ENCODE measurements at regions not wholly inside any gene's neighbourhood (a gene's known extent, or its start where the extent isn't known, plus 50 kb on each side); places are given as distances from the start of the nearest gene placed in this dataset.
"Not testable (repeated sequence)": the region's sequence is repeated elsewhere in the genome, so short reads cannot be mapped to it uniquely, and the experiment has no call there.

DNA sequence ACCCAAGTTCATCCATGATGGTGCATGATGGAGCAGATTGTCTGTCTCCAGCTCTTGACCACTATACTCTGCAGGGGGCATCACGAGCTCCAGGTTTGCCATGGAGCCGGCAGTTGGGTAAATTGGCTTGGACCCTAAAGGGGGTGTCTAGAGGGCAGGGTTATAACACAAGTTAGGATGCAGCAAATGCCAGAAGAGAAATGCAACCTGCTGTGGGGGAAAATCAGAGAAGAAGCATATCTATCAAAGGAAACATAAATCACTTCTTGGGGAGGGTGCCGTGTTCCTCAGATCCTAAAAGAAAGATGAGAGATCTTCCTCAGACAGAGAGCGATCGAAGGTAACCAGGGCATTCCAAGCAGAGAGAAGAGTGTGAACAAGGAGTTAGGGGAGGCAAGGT, 334.9 kb downstream of the C12orf75 start:
- DNase-seq, result no peak

DNA sequence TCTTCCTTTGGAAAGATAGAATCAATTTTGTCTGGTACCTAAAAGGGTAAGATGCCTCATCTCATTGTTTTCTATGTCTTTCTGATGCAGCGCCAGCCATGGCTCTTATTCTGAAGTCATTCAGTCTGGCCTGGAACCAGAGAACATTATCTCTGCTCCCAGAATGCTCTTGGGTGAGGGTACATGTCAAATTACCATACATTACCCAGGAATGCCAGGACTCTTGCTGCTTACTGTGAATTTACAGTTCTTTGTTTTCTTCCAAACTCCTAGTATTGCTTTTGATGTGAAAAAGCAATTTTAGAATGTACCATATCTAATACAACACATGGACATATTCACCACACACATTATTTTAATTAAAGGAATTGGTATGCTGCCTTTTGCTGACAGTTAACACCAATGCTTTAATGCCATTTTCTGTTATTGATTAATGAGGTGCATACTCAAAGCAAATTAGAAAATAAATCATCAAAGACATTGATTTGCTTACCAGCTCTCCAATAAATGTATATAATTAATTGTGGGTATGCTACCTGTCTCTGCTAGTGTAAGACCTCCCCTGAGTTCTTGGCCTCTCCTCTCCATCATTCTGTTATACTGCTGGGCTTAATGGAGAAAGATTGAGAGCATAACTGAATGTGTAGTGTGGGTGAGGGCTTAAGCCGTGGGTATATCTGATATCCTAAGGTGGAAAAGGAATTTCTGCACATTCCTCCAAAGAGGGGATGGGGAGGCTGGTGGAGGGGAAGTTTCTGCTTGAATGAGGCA, 337.7 kb downstream of the C12orf75 start:
- no peak for DNase-seq

DNA sequence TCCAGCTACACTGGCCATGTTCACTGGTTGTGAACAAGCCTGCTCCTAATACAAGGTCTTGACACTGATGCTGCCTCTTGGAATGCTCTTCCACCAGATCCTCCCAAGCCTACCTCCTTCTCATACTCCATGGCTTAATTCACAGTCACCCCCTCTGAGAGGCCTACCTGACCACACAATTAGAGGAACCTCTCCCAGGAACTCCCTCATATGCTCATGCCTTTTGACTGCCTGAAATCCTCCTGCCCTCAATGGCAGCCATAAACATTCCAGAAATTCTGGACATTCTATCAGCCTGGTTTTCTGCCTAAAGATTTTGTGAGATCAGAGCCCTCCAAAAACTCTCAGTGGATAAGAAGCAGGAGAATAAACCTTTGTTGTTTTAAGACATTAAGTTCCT, 340.2 kb downstream of the C12orf75 start:
- DNase-seq, result no peak

DNA sequence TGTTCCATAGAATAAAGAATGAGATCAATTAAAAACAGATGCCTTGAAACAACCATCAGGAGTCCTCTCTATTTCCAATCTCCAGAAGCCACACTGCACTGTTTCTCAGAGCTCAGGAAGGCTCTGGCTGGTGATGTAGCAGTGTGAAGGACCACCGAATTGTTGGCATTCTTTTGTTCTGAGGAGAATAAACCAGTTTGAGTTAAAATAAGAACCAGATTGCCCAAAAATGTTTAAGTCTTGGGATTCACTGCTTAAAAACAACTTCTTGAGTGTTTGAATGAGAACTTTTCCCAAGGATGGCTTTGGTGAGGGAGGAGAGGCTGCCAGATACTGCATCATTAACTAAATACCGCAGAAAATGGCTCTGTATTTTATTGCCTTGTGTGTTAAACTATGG, 341.2 kb downstream of the C12orf75 start:
- DNase-seq, result no peak

DNA sequence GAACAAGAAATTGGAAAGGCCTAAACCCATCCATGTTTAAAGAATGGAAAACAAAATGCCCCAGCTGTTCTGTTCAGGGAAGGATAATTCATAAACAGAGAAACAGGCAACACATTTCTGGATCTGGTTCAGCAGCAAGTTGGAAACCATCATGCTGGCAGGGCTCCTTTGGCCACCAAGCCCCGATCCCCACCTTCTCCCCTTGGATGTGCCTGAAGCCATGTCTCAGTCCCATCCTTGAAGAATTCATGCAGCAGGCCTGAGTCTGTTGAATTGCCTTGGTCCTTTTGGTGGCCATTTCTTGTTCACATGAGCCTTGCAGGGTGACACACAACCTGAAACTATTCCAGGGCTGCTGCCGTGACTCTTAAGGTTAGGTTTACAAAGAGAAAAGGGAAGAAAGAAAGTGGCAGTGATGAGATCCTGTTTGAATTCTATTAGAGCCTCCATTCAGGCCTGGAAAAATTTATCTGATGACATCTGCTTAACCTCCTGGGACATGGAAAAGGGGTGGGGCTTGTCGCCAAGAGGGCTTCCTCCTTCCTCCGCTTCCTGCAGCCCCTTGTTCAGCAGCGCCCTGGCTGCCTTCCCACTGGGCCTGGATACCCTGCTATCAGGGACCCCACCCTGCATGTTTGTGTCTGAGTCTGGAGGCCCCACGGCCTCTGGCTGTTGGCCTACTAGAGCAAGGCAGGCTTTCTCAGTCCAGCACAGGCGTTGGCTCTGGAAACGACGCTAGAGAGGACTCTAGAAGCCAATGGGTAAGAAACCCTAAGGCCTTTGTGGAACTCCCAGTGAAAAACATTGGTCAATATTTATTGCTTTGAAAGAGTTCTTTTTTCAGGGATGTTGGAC, 341.9 kb downstream of the C12orf75 start:
- DNase-seq, result no peak

DNA sequence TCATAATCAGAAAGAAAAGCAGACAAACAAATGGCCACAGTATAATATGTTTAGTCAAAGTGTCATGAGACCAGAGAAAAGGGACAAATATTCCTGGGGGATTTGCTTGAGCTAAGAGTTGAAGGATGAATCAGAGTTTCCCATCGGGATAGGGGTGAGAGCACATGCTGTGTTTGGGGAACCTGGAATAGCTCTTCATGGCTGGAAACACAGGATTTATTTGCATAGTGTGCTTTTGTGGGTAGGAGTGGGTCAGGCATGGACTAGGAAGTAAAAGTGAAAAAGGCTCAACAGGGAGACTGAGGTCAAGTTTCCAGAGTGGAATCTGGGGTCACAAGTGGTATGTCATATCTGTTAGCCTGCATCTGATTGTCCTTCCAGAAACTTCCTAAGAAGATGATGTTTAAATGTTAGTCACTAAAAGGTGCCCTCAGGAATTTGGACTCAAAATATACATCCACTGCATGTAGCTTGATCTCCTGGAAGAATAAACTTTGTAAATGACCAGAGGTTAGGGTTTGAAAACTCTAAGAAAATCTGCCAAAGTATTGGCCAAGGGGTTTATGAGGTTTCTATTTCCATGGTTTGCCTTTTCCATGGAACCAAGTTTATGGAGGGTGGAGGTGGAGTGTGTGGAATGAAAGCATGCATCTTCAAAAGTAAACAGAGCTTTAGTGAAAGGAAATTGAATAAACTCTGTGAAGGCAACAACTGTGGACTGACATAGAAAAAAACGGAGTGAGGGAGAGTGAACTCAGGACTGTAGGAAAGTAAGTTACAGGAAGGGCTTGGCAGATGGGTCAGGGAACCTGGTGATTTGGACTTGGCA, 344.6 kb downstream of the C12orf75 start:
- DNase-seq, result no peak

DNA sequence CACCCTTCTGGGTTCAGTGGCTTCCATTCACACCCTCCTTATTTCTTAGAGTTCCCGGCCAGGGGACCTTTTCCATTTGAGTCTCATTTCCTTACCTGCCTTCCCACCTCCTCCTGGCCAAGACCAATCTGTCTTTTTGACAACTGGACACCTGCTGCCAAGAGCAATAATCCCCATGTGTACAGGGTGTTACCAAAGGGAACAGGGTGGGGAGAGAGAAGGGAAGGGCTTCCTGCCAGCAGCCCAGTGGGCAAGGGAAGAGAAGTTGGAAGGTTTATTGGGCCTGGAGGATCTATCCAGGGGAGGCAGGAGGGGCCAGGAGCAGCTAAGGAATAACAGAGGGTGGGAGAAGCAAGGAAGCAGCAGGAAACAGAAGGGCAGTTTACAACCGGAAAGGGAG, 346.2 kb downstream of the C12orf75 start:
- DNase-seq, result no peak

DNA sequence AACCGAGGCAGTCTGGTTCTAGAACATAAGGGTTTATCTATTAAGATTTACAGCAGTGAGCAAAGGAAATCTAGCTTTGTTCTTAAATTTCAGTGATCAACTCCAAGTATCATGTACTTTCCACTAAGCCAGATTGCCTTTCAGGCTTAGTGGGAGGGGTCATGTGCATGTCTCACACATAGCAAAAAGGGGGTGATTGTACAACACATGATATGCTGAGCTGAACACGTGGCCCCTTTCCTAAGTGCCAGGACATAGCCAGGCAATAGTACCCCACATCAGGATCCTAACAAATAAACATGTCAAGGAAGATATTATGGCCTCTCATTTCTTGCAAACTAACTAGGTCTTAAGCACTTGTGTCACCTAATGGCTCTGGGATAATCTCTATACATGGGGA, 347.2 kb downstream of the C12orf75 start:
- DNase-seq, result no peak

DNA sequence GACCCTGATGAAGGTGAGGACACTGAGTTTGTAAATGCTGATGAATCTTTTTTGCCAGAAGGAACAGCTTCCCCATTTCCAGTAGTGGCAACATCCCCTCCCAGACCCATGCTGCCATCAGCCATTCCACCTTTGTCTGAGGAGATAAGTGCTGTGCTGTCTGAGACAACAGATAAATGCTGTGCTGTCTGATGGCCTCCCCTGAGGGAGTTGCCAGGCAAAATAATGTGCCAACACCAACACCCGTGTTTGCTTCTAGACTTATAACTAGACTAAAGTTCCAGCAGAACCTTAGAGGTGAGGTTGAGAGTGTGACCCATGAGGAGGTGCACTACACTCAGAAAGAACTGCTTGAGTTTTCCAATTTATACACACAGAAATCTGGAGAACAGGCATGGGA, 349.5 kb downstream of the C12orf75 start:
- no peak for DNase-seq

DNA sequence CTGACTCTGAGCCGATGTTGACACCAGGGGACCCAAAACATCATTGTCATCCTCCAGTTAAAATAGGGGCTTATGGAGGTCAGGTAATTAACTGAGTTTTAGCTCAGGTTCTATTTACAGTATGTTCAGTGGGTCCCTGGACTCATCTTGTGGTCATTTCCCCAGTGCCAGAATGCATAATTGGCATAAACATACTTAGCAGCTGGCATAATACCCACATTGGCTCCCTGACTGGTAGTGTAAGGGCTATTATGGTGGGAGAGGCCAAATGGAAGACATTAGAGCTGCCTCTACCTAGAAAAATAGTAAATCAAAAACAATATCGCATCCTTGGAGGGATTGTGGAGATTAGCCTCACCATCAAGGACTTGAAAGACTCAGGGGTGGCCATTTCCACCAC, 350.9 kb downstream of the C12orf75 start:
- no peak for DNase-seq

DNA sequence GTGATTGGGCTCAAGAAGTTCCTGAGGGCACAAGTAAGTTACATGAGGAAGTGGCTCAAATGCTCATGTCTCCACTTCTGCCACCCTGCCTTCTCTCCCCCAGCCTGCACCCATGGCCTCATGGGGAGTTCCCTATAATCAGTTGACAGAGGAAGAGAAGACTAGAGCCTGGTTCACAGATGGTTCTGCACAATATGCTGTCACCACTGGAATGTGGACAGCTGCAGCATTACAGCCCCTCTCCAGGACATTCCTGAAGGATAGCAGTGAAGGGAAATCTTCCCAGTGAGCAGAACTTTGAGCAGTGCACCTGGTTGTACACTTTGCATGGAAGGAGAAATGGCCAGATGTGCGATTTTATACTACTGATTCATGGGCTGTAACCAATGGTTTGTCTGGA, 352.3 kb downstream of the C12orf75 start:
- not testable (repeated sequence) for DNase-seq

DNA sequence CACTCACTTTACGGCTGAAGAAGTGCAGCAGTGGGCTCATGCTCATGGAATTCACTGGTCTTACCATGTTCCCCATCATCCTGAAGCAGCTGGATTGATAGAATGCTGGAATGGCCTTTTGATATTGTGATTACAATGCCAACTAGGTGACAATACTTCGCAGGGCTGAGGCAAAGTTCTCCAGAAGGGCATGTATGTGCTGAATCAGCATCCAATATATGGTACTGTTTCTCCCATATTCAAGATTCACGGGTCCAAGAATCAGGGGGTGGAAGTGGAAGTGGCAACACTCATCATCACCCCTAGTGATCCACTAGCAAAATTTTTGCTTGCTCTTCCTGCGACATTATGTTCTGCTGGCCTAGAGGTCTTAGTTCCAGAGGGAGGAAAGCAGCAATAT, 353.3 kb downstream of the C12orf75 start:
- not testable (repeated sequence) for DNase-seq

DNA sequence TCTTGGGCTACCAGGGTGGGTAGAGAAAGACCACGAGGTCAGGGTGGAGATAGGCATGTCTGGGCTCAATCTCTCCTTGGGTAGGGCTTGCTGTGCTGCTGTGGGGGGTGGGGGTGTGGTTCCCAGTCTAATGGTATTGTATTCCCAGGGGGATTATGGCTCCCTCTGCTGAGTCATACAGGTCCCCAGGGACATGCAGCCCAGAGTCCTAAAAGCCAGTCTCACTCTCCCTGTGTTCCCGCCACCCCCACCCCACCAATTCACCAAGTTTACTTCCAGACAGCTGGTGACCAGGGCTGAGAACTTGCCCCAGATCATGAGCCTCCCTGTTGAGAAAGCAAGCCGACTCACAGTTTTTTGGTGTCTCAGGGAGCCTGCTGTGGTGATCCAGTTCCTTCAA, 367.6 kb downstream of the C12orf75 start:
- DNase-seq, result no peak

DNA sequence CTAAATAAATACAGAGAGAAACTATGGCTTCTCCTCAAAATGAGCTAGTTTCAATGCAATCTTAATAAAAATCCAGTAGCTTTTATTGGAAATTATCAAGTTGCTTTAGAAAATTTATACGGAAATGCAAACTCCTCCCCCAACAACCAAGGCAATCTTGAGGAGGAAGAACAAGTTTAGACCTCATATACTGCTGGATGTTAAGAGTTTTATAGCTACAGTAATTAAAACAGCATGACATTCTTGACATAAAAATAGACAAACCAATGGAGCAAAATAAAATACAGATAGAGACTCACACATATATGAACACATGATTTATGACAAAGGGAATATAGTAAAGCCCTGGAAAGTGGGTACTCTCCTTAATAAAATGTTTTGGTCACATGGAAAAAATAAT, 368.7 kb downstream of the C12orf75 start:
- no peak for DNase-seq

DNA sequence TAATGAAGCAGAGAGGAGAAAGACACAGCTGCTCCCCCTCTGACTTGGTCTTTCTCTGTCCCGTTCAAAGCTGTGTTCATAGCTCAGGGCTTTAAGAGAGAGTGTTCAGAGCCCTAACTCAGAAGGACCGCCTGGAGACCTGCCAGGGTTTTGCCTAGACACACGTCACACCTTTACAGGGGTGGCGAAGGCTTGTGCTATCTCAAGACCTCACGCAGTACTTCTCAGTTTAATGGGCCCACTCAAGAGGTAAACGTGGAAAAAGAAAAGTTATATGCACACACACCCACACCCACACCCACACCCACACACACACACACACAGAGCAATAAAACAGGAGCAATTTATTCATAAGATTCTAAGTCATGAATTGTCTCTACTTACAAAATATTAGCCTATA, 374.3 kb downstream of the C12orf75 start:
- DNase-seq, result no peak

DNA sequence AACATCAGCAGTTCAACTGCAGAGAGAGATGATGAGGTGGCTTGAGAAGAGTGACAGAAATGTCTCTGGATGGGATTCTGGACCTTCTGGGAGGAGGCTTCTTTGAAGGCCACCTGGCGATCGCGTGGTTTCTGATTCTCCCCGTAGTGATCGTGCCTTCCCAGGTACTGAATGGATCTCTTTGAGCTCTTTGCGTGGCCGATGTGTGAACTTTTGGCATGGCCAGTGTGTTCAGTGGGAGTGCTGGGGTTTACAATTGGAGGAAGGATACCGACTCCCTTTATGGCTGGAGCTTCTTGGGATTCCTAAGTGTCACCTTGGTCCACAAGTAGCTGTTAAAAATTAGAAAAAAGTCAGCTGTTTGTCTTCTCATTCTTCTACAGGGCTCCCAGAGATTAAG, 374.7 kb downstream of the C12orf75 start:
- no peak for DNase-seq

DNA sequence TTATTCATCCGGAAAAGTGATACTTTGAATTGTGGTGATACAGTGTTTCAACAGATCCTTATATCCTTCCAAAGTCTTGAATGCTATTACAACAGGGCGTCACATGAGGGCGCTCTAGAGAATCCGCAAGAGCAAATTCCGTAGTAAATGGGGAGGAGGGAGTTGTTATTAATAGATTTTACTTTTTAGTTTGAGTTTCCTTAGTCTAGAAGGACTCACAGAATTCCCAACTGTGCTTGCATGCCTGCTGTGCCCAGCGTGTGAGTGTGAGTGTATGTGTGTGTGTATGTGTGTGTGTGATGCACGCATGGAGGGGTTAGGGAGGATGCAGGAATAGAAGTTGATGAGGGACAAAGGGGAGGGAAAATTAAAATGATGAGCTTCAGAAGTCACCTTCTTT, 375.3 kb downstream of the C12orf75 start:
- no peak for DNase-seq

DNA sequence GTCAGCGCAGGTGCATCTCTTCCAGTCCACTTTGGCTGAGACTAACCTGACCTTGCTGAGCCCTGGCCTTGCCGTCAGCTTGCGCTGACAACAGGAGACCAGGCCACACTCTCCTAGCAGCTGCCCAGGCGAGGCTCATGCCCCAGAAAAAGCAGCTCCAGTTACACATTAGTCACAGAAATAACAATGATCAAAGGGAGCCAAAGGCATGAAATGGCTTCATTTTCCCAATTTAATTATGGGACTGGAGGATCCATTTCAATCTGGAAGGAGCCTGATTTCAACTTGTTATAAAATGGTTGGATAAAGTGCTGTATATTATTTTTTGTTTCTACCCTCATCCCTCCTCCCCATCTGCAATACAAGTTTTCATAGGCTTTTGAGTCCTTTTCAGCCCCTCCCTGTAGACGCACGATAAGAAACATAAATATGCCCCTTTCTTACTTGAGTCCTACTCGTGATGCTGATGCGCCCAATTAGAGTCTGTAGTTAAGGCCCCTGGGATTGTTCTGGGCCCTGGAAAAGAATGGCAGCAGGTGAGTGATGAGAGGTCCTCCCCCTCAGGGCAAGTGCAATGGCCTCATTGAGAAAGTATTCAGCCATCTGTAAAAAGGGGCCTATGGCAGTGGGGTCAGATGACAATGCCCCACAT, 376.0 kb downstream of the C12orf75 start:
- no peak for DNase-seq

DNA sequence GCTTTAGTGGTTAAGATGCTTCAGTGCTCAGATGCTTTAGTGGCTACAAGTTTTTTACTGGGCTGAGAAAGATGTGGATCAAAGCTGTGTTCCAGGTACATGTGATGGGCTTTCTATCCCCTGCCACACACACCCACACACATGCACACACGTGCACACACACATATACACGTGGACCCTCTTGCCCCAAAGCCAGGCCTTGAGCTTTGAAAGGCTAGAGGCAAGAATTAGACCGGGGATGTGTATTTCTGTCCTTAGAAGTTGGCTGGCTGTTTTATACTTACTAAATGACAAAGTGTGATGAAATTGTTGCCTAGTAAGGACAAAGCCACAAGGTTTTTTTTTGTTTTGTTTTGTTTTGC, 376.5 kb downstream of the C12orf75 start:
- DNase-seq, result no peak

DNA sequence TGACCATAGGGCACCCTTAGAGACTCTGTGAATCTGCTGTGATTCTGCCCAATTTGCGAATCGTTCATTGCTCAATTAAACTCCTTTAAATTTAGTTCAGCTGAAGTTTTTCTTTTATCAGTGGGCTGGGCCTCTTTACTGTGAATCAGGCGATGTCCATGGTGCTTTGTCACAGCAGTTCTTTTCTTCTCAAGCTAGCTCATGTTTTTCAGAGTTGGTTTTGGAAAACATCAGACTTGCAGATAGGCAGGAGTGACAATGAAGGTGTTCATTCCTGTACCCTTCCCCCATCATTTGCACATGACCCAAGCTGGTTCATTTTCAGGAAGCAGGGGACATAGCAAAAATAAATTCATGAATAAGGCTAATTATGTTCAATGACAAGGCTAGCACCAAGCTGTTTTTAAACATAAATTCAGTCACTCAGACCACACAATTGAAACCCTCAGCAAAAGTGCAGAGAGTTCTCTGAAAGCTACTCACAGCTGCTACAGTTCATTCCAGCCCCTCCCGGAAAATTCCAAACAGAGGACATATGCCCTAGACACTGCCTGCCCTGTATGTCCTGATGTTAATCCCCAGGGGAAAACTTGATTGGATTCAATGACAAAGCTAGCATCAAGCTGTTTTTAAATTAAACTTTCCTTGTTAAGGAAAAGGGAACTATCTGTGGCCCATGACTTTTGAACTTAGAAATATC, 383.3 kb downstream of the C12orf75 start:
- DNase-seq, result no peak

DNA sequence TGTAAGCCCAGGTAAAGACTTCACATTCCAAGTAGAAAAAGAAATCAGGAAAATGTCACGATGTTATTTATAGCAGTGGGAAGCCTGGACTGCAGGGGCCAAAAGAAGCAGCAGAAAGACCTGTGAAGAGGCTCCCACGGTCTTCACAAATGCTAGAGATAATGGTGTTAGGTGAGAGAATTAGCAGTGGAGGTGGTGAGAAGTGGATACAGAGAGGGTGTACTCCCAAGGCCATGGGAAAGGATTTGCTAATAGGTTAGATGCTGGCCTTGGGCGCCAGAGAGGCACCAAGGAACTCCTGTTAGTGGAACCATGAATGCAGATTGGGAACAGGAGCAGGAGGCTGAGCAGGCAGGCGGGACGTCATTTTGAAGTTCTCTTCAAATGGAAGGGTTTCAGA, 386.1 kb downstream of the C12orf75 start:
- no peak for DNase-seq

DNA sequence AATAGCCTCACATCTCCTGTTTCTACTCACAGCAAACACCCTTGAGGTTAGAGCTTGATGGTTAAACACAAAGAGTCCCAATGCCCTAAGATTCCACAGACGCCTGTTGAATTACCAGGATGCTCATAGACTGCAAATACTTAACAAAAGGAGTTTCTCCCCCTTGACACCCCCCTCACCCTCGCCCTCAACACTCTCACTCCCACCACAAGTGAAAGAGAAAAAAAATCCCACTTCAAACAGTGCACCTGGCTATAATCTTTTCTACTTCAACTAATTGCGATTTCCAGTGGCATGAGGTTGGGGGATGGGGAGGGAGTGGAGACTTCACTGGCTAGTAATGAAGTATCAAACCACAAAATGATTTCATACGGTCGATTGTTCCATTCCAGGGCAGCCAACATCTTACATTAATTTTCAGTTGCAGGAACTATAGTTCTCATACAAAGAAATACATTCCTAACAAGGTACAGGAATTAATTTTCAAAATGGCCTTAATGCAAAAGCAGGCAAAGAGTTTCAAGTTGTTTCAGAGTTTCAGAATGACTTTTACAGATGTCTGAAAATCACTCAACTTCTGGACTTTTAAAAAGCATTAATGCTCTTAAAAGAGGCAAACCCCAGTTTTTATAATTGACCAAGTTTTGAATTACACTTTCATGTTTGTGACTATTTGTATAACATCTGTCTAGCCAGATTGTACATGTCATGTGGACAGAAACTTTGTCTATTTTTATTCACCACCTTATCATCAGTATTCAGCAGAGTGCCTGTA, 390.7 kb downstream of the C12orf75 start:
- DNase-seq, result no peak

Data from CD4-positive, alpha-beta T cell treated with Interleukin-12 subunit alpha and Interleukin-12 subunit beta, for 1 hour (primary cell).